Adipocyte (in vitro differentiated cells): ENCODE measurements at regions not wholly inside any gene's neighbourhood (a gene's known extent, or its start where the extent isn't known, plus 50 kb on each side); places are given as distances from the start of the nearest gene placed in this dataset.
"Not testable (repeated sequence)": the region's sequence is repeated elsewhere in the genome, so short reads cannot be mapped to it uniquely, and the experiment has no call there.

ENCODE experiments used
- DNase-seq: peaks from one replicate; pipeline ENCODE4 v3.0.0-alpha.2; 2015; ENCODE audit warnings: low read depth
- H3K27me3 ChIP-seq: replicated peaks from 2 replicates; pipeline ENCODE4 v1.7.0; 2013; ENCODE audit warnings: mild to moderate bottlenecking, low read length, moderate library complexity; ENCODE audit not compliant: control insufficient read depth, insufficient read depth
- H3K36me3 ChIP-seq: 2 replicates; pipeline ENCODE4 v1.7.0; 2013; ENCODE audit warnings: low read length, mild to moderate bottlenecking, moderate library complexity; ENCODE audit not compliant: control insufficient read depth, insufficient read depth, severe bottlenecking
- H3K4me1 ChIP-seq: 2 replicates; pipeline ENCODE4 v1.7.0; 2013; ENCODE audit warnings: mild to moderate bottlenecking, low read length, moderate library complexity; ENCODE audit not compliant: control insufficient read depth, insufficient read depth
- H3K4me3 ChIP-seq: 2 replicates; pipeline ENCODE4 v1.7.0; 2013; ENCODE audit warnings: mild to moderate bottlenecking, low read length, moderate library complexity
- H3K9ac ChIP-seq: 2 replicates; pipeline ENCODE4 v1.7.0; 2013; ENCODE audit warnings: mild to moderate bottlenecking, low read length, moderate library complexity
- H3K9me3 ChIP-seq: 2 replicates; pipeline ENCODE4 v1.7.0; 2013; ENCODE audit warnings: mild to moderate bottlenecking, low read length, moderate library complexity; ENCODE audit not compliant: control insufficient read depth

GRCh38 chr12:66822961-66823360 lies 144.1 kb upstream of the GRIP1 start:
- H3K4me1 ChIP-seq, result peaks cover 5% of the 10 kb centered on the region
- H3K9me3 ChIP-seq, result no peaks in the 10 kb centered on the region
- H3K4me3 ChIP-seq, result no peak overlapping the region
- no peak overlapping the region for H3K9ac ChIP-seq
- no peak for DNase-seq
- H3K27me3 ChIP-seq, result no peaks in the 10 kb centered on the region
- no peaks in the 10 kb centered on the region for H3K36me3 ChIP-seq

- Histone ChIP-seq H3K4me3 (no peak overlapping the region), H3K9me3 (no peaks in the 10 kb centered on the region), H3K36me3 (no peaks in the 10 kb centered on the region), H3K4me1 (peaks cover 5% of the 10 kb centered on the region), H3K27me3 (no peaks in the 10 kb centered on the region), H3K9ac (no peak overlapping the region)
- peak; percentile 10 for DNase-seq
Observed at GRCh38 chr12:66823857-66824570, 145.1 kb upstream of the GRIP1 start.

GRCh38 chr12:66825921-66826320 lies 147.0 kb upstream of the GRIP1 start:
- H3K36me3 ChIP-seq, H3K4me3 ChIP-seq, H3K9ac ChIP-seq, H3K9me3 ChIP-seq, H3K4me1 ChIP-seq, DNase-seq, H3K27me3 ChIP-seq: not testable (repeated sequence)

GRCh38 chr12:66829660-66830325 lies 150.9 kb upstream of the GRIP1 start:
- Histone ChIP-seq H3K4me3 (no peak overlapping the region), H3K4me1 (no peaks in the 10 kb centered on the region), H3K9me3 (no peaks in the 10 kb centered on the region), H3K27me3 (peaks cover 5% of the 10 kb centered on the region), H3K36me3 (no peaks in the 10 kb centered on the region), H3K9ac (no peak overlapping the region)
- no peak for DNase-seq

- no peak for DNase-seq
- no peak overlapping the region for H3K9ac ChIP-seq
- H3K4me3 ChIP-seq, result no peak overlapping the region
- no peaks in the 10 kb centered on the region for H3K9me3 ChIP-seq
- H3K27me3 ChIP-seq, result peaks cover 5% of the 10 kb centered on the region
- no peaks in the 10 kb centered on the region for H3K4me1 ChIP-seq
- no peaks in the 10 kb centered on the region for H3K36me3 ChIP-seq
Observed at GRCh38 chr12:66831495-66831894, 152.6 kb upstream of the GRIP1 start.

- Histone ChIP-seq H3K4me3 (no peak overlapping the region), H3K36me3 (no peaks in the 10 kb centered on the region)
- DNase-seq, result no peak
Observed at GRCh38 chr12:66832997-66833396, 154.1 kb upstream of the GRIP1 start.

GRCh38 chr12:66836623-66837310 lies 157.9 kb upstream of the GRIP1 start:
- Histone ChIP-seq H3K4me1 (no peaks in the 10 kb centered on the region), H3K27me3 (peaks cover 1% of the 10 kb centered on the region), H3K36me3 (no peaks in the 10 kb centered on the region), H3K4me3 (no peak overlapping the region), H3K9ac (no peak overlapping the region), H3K9me3 (no peaks in the 10 kb centered on the region)
- no peak for DNase-seq

More at GRCh38 chr12:66832997-66833396, 154.1 kb upstream of the GRIP1 start:
- Histone ChIP-seq H3K9ac (no peak overlapping the region), H3K27me3 (peaks cover 5% of the 10 kb centered on the region), H3K9me3 (no peaks in the 10 kb centered on the region), H3K4me1 (no peaks in the 10 kb centered on the region)

GRCh38 chr12:66837311-66837627 lies 158.4 kb upstream of the GRIP1 start:
- H3K4me1 ChIP-seq, result no peaks in the 10 kb centered on the region
- H3K27me3 ChIP-seq, result no peaks in the 10 kb centered on the region
- H3K9ac ChIP-seq, result no peak overlapping the region
- H3K4me3 ChIP-seq, result no peak overlapping the region
- no peaks in the 10 kb centered on the region for H3K9me3 ChIP-seq
- no peak for DNase-seq
- no peaks in the 10 kb centered on the region for H3K36me3 ChIP-seq

GRCh38 chr12:66838366-66838765 lies 159.5 kb upstream of the GRIP1 start:
- Histone ChIP-seq H3K27me3 (no peaks in the 10 kb centered on the region), H3K9ac (no peak overlapping the region), H3K4me1 (no peaks in the 10 kb centered on the region)

GRCh38 chr12:66848967-66849366 lies 170.1 kb upstream of the GRIP1 start:
- peaks cover 6% of the 10 kb centered on the region for H3K27me3 ChIP-seq
- no peak overlapping the region for H3K9ac ChIP-seq
- H3K9me3 ChIP-seq, result no peaks in the 10 kb centered on the region
- H3K4me3 ChIP-seq, result no peak overlapping the region
- H3K4me1 ChIP-seq, result no peaks in the 10 kb centered on the region
- H3K36me3 ChIP-seq, result no peaks in the 10 kb centered on the region
- DNase-seq, result no peak

More at GRCh38 chr12:66838366-66838765, 159.5 kb upstream of the GRIP1 start:
- DNase-seq, result no peak
- no peaks in the 10 kb centered on the region for H3K36me3 ChIP-seq
- no peaks in the 10 kb centered on the region for H3K9me3 ChIP-seq
- no peak overlapping the region for H3K4me3 ChIP-seq

GRCh38 chr12:66851134-66851533 lies 172.3 kb upstream of the GRIP1 start:
- H3K27me3 ChIP-seq, result peaks cover 6% of the 10 kb centered on the region
- DNase-seq, result no peak
- H3K36me3 ChIP-seq, result no peaks in the 10 kb centered on the region
- no peak overlapping the region for H3K4me3 ChIP-seq
- no peaks in the 10 kb centered on the region for H3K4me1 ChIP-seq
- H3K9ac ChIP-seq, result no peak overlapping the region
- no peaks in the 10 kb centered on the region for H3K9me3 ChIP-seq
